ENCODE measurements at regions not wholly inside any gene's neighbourhood (a gene's known extent, or its start where the extent isn't known, plus 50 kb on each side); places are given as distances from the start of the nearest gene placed in this dataset.

GRCh38 chr12:69151254-69151764 is 88.1 kb upstream of the CPSF6 start:
- TF ChIP-seq, protein P1, sequence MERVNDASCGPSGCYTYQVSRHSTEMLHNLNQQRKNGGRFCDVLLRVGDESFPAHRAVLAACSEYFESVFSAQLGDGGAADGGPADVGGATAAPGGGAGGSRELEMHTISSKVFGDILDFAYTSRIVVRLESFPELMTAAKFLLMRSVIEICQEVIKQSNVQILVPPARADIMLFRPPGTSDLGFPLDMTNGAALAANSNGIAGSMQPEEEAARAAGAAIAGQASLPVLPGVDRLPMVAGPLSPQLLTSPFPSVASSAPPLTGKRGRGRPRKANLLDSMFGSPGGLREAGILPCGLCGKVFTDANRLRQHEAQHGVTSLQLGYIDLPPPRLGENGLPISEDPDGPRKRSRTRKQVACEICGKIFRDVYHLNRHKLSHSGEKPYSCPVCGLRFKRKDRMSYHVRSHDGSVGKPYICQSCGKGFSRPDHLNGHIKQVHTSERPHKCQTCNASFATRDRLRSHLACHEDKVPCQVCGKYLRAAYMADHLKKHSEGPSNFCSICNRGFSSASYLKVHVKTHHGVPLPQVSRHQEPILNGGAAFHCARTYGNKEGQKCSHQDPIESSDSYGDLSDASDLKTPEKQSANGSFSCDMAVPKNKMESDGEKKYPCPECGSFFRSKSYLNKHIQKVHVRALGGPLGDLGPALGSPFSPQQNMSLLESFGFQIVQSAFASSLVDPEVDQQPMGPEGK (tag by site-specific recombination; IDR thresholded peaks at IDR 0.05), result no peak
- TF ChIP-seq, protein P2, sequence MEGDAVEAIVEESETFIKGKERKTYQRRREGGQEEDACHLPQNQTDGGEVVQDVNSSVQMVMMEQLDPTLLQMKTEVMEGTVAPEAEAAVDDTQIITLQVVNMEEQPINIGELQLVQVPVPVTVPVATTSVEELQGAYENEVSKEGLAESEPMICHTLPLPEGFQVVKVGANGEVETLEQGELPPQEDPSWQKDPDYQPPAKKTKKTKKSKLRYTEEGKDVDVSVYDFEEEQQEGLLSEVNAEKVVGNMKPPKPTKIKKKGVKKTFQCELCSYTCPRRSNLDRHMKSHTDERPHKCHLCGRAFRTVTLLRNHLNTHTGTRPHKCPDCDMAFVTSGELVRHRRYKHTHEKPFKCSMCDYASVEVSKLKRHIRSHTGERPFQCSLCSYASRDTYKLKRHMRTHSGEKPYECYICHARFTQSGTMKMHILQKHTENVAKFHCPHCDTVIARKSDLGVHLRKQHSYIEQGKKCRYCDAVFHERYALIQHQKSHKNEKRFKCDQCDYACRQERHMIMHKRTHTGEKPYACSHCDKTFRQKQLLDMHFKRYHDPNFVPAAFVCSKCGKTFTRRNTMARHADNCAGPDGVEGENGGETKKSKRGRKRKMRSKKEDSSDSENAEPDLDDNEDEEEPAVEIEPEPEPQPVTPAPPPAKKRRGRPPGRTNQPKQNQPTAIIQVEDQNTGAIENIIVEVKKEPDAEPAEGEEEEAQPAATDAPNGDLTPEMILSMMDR (tag by site-specific recombination; IDR thresholded peaks at IDR 0.05), result no peak
- TF ChIP-seq ZBTB17 (tag by site-specific recombination; IDR thresholded peaks at IDR 0.05) (no peak), ZNF132 (tag by site-specific recombination; IDR thresholded peaks at IDR 0.05; ENCODE audit: borderline replicate concordance) (no peak), ZNF280D (tag by site-specific recombination; IDR thresholded peaks at IDR 0.05) (no peak), ZFHX2 (tag by site-specific recombination; conservative IDR thresholded peaks at IDR 0.05) (no peak), ZBTB10 (tag by site-specific recombination; IDR thresholded peaks at IDR 0.05) (no peak), ZNF394 (tag by site-specific recombination; IDR thresholded peaks at IDR 0.05; ENCODE audit: borderline replicate concordance) (no peak), TCF7L2 (IDR thresholded peaks at IDR 0.05; ENCODE audit: borderline replicate concordance, low read depth, low read length) (no peak), ZNF350 (tag by site-specific recombination; IDR thresholded peaks at IDR 0.05) (no peak), KLF16 (tag by site-specific recombination; IDR thresholded peaks at IDR 0.05) (no peak), ZNF274 (IDR thresholded peaks at IDR 0.05; ENCODE audit: low read length) (no peak), ZNF274 (tag by site-specific recombination; IDR thresholded peaks at IDR 0.05; ENCODE audit: borderline replicate concordance) (no peak)
- TF ChIP-seq, protein P3, sequence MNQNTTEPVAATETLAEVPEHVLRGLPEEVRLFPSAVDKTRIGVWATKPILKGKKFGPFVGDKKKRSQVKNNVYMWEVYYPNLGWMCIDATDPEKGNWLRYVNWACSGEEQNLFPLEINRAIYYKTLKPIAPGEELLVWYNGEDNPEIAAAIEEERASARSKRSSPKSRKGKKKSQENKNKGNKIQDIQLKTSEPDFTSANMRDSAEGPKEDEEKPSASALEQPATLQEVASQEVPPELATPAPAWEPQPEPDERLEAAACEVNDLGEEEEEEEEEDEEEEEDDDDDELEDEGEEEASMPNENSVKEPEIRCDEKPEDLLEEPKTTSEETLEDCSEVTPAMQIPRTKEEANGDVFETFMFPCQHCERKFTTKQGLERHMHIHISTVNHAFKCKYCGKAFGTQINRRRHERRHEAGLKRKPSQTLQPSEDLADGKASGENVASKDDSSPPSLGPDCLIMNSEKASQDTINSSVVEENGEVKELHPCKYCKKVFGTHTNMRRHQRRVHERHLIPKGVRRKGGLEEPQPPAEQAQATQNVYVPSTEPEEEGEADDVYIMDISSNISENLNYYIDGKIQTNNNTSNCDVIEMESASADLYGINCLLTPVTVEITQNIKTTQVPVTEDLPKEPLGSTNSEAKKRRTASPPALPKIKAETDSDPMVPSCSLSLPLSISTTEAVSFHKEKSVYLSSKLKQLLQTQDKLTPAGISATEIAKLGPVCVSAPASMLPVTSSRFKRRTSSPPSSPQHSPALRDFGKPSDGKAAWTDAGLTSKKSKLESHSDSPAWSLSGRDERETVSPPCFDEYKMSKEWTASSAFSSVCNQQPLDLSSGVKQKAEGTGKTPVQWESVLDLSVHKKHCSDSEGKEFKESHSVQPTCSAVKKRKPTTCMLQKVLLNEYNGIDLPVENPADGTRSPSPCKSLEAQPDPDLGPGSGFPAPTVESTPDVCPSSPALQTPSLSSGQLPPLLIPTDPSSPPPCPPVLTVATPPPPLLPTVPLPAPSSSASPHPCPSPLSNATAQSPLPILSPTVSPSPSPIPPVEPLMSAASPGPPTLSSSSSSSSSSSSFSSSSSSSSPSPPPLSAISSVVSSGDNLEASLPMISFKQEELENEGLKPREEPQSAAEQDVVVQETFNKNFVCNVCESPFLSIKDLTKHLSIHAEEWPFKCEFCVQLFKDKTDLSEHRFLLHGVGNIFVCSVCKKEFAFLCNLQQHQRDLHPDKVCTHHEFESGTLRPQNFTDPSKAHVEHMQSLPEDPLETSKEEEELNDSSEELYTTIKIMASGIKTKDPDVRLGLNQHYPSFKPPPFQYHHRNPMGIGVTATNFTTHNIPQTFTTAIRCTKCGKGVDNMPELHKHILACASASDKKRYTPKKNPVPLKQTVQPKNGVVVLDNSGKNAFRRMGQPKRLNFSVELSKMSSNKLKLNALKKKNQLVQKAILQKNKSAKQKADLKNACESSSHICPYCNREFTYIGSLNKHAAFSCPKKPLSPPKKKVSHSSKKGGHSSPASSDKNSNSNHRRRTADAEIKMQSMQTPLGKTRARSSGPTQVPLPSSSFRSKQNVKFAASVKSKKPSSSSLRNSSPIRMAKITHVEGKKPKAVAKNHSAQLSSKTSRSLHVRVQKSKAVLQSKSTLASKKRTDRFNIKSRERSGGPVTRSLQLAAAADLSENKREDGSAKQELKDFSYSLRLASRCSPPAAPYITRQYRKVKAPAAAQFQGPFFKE (tag by site-specific recombination; IDR thresholded peaks at IDR 0.05; ENCODE audit: borderline replicate concordance), result no peak
- TF ChIP-seq, protein P4, sequence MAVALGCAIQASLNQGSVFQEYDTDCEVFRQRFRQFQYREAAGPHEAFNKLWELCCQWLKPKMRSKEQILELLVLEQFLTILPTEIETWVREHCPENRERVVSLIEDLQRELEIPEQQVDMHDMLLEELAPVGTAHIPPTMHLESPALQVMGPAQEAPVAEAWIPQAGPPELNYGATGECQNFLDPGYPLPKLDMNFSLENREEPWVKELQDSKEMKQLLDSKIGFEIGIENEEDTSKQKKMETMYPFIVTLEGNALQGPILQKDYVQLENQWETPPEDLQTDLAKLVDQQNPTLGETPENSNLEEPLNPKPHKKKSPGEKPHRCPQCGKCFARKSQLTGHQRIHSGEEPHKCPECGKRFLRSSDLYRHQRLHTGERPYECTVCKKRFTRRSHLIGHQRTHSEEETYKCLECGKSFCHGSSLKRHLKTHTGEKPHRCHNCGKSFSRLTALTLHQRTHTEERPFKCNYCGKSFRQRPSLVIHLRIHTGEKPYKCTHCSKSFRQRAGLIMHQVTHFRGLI (tag by site-specific recombination; IDR thresholded peaks at IDR 0.05), result no peak

All from HEK293 (cell line).